Erythroblast (primary cell): ENCODE measurements at regions not wholly inside any gene's neighbourhood (a gene's known extent, or its start where the extent isn't known, plus 50 kb on each side); places are given as distances from the start of the nearest gene placed in this dataset.

Experiments used
- GATA1 ChIP-seq: IDR thresholded peaks from 2 replicates; pipeline ENCODE4 v1.6.1; 2011; ENCODE audit warnings: low read depth, mild to moderate bottlenecking, control low read depth, low read length, moderate library complexity
- POLR2A ChIP-seq: IDR thresholded peaks from 2 replicates; pipeline ENCODE4 v1.6.1; 2011; ENCODE audit warnings: mild to moderate bottlenecking, low read length

GRCh38 chrX:9253211-9253610 is 211.6 kb upstream of the TBL1X start:
- TF ChIP-seq POLR2A (no peak), GATA1 (no peak)
